Fibroblast of the aortic adventitia (primary cell): ENCODE measurements at regions not wholly inside any gene's neighbourhood (a gene's known extent, or its start where the extent isn't known, plus 50 kb on each side); places are given as distances from the start of the nearest gene placed in this dataset.
"Not testable (repeated sequence)": the region's sequence is repeated elsewhere in the genome, so short reads cannot be mapped to it uniquely, and the experiment has no call there.

ENCODE experiments used
- DNase-seq: peaks from one replicate; pipeline ENCODE4 v3.0.0-alpha.2; 2010; ENCODE audit warnings: low read depth
- H3K4me3 ChIP-seq: 2 replicates; pipeline ENCODE4 v1.5.1; 2011; ENCODE audit warnings: low read depth, mild to moderate bottlenecking, control low read depth, low read length, moderate library complexity
- TF ChIP-seq, protein P1 (sequence below): IDR thresholded peaks from 2 replicates; pipeline ENCODE4 v1.5.1; 2011; ENCODE audit warnings: mild to moderate bottlenecking, low read length, control low read depth, inconsistent platforms; ENCODE audit not compliant: insufficient read depth

DNA sequence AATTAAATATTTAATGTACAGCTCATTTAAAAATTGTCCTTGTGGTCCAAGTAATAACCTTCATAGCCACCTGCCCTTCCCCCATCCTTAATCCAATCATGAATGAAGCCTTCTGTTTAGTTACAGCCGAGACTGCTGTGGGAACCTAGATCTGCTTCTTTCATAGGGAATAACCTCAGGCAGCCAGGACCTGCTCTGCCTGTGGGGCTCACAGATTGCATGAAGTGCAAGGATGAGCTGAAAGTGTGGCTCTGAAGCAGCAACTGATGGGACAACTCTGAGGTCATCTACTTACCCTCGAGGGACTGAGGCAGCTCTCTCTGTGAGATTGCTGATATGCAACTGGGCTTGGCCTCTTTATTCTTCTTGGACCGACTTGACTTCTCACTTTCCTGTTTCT, 169.8 kb downstream of the POTEB3 start:
- TF ChIP-seq, protein P1, sequence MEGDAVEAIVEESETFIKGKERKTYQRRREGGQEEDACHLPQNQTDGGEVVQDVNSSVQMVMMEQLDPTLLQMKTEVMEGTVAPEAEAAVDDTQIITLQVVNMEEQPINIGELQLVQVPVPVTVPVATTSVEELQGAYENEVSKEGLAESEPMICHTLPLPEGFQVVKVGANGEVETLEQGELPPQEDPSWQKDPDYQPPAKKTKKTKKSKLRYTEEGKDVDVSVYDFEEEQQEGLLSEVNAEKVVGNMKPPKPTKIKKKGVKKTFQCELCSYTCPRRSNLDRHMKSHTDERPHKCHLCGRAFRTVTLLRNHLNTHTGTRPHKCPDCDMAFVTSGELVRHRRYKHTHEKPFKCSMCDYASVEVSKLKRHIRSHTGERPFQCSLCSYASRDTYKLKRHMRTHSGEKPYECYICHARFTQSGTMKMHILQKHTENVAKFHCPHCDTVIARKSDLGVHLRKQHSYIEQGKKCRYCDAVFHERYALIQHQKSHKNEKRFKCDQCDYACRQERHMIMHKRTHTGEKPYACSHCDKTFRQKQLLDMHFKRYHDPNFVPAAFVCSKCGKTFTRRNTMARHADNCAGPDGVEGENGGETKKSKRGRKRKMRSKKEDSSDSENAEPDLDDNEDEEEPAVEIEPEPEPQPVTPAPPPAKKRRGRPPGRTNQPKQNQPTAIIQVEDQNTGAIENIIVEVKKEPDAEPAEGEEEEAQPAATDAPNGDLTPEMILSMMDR: no peak
- DNase-seq: no peak
- H3K4me3 ChIP-seq: no peak overlapping the region

GRCh38 chr15:21269673-21270072, 170.6 kb downstream of the POTEB3 start:
- not testable (repeated sequence) for DNase-seq

DNA sequence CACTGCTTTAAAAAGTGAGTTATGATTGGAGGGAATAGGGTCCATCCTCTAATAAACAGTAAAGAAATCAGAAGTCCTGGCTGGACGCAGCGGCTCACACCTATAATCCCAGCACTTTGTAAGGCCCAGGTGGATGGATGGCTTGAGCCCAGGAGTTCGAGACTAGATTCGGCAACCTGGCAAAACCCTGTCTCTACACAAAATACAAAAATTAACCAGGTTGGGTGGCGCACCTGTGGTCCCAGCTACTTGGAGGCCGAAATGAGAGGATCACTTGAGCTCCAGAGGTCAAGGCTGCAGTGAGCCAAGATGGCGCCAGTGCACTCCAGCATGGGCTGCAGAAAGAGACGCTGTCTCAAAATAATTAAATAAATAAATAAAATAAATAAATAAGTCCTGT, 171.2 kb downstream of the POTEB3 start:
- no peak overlapping the region for H3K4me3 ChIP-seq
- TF ChIP-seq, protein P1: no peak
- DNase-seq: no peak

More at GRCh38 chr15:21269673-21270072, 170.6 kb downstream of the POTEB3 start:
- not testable (repeated sequence) for H3K4me3 ChIP-seq

GRCh38 chr15:21268436-21268940, 171.8 kb downstream of the POTEB3 start:
- DNase-seq: no peak
- TF ChIP-seq, protein P1: no peak
- H3K4me3 ChIP-seq: no peak overlapping the region

DNA sequence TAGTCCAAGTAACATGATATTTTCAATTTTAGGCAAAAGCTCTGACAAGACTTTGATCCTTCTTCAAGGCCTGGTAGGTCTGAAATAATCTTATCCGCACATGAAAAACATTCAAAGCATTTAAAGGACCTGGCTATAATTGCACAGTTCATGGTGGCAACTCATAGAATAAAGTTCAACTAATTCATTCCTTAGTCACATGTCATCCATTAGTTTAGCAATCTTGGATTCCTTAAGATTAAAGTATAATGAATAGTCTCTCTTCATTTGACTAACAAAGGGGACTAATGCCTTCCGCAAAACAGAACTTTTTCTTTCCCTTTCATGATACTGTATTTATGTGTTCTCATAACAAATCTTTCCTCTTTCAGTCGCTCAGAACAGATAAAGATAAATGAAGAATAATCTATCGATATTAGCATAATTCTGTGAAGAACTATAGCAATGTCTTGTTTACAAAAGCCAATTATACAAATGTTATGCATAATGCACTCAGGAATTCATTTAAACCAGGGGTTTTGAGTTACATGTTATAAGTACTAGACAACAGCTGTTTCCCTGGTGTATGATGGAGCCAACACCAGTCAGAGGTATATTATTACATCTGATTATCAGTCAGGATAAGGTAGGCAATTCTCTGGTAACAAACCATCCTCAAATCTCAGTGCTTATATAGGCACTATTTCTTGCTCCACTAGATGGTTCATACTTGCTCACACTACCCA, 172.5 kb downstream of the POTEB3 start:
- DNase-seq: no peak
- no peak overlapping the region for H3K4me3 ChIP-seq
- TF ChIP-seq, protein P1: no peak

DNA sequence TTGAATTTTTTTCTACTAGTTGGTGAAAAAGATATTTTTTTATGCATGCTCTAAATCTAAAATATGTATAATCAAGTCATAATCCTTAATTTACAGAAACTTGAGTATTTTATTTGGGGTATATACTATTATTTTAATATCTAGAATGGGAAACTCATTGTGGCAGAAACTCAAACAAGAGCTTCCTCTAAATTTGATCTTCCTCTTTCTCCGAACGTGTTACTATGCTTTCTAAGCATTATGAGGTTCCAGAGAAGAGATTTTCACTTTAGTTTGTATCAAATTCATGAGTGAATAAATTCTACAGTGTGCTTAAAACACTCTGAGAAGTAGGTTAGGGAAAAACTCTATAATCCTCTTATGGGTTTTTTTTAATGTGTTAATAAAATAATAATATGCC, 173.1 kb downstream of the POTEB3 start:
- no peak for DNase-seq
- H3K4me3 ChIP-seq: no peak overlapping the region
- TF ChIP-seq, protein P1: no peak

GRCh38 chr15:21265628-21266027, 174.7 kb downstream of the POTEB3 start:
- not testable (repeated sequence) for H3K4me3 ChIP-seq, DNase-seq

DNA sequence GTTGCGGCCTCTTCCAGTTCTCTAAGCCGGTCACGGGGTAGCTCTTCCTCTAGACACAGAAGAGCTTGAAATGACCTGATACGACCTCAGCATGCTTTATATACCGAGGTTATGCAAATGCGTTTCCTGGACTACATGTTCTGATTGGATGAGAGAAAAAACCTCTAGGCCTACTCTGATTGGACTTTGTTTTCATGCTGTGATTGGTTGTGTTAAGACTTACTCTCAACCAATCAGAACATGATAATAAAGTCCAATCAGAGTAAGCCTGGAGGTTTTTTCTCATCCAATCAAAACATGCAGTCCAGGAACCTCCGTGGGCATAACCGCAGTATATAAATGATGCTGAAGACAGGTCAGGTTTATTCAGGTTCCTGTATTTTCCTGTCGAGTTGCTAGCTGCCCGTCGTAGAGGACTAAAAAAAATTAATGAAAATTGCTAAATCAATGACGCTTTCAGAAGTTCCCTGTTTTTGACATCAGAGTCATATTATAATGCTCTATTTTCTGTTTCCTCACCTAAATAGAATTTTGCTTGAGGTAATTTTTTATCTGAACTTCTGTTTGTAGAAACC, 177.4 kb downstream of the POTEB3 start:
- H3K4me3 ChIP-seq: no peak overlapping the region
- DNase-seq: no peak
- TF ChIP-seq, protein P1: no peak
